ENCODE measurements at regions not wholly inside any gene's neighbourhood (a gene's known extent, or its start where the extent isn't known, plus 50 kb on each side); places are given as distances from the start of the nearest gene placed in this dataset.

DNA sequence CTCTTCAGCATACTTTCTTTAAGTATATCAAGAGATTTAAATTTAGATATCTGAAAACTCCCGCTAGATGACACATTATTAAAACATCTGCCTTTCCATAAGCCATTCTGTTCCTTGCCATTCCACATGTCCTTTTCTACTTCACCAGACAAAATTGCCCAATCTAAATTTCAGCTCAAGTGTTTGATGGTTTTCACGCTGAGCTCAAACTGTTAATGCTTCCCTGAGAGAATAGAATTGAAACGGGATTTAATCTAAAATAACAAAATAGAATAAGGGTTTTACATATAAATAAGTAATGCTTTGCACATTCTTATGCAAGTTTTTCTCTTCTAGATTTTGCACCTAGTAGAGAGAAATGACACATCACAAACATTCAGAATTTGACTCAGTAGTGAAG is 764.5 kb upstream of the TENM3 start:
- TF ChIP-seq CTCF (IDR thresholded peaks at IDR 0.05 in 8 of 11, conservative IDR thresholded peaks at IDR 0.05 in 3 of 11) (no peak), POLR2AphosphoS5 (IDR thresholded peaks at IDR 0.05) (no peak), POLR2A (IDR thresholded peaks at IDR 0.05) (no peak)
